ENCODE measurements at regions not wholly inside any gene's neighbourhood (a gene's known extent, or its start where the extent isn't known, plus 50 kb on each side); places are given as distances from the start of the nearest gene placed in this dataset.

DNA sequence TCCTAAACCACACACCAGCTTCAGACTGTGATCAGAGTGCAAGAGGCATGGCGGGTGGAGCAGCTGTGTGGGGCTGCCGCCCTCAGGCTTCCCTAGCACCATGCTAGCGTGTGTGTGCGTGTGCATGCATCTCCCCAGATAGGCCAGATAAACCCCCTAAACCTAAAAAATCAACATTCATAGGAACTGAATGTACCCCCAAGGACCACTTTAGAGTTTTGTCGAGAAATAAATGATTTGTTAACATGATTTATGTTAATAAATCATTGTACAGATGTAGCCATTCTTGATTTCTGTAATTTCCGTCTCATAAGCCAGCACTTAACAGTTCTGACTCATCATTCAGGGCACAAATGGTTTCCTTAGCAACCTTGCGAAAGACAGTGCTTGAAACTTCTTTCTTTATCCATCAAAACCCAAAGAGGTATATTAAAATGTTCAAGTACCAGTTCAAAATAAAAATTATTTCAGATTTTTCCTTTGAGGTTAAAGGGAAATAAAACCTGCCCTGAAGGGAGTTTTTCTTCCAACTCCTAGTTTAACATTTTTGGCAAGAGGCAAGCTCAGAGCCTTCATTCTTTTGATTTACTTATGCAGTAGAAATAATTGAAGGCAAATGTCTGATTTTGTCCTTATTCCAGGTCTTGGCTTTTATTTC, 206.2 kb upstream of the RGS6 start:
- no peak for DNase-seq

DNA sequence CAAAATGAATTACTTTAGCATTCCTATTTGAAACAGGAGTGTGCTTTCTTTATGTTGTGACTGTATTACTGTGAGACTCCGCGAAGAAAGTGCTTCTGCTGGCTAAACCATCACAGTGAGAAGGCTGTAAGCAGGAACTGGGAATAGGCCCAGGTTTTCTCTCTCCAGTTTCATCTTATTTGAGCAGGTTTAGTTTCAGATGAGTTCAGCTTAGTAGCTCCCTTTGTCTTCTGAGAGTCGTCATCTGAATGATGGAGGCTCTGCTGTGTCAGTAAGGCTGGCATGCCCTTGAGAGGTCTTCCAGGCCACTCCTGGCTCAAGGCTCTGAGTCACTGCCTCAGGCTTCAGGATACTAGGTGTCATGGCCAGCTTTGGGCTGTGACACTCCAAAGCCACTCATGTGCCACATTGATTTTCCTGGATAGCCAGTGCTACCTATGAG, 205.6 kb upstream of the RGS6 start:
- DNase-seq: no peak

DNA sequence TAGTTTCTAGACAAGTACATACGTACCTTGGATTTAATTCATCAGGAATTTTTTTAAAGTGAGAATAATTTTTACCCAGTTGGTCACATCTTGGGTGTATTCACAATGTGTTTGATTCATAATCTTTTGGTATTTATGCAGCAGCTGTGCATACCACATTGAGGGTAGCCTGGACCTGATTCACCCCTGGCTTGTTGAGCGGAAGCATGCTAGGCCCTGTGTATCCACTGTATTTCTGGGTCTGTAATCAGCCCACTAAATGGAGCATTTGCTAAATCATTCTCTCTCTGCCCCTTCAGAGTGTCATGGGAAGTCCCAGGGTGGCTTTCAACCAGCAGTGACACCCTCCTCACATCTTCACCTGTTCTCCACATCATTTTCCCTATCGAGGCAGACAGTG, 203.8 kb upstream of the RGS6 start:
- no peak for DNase-seq

DNA sequence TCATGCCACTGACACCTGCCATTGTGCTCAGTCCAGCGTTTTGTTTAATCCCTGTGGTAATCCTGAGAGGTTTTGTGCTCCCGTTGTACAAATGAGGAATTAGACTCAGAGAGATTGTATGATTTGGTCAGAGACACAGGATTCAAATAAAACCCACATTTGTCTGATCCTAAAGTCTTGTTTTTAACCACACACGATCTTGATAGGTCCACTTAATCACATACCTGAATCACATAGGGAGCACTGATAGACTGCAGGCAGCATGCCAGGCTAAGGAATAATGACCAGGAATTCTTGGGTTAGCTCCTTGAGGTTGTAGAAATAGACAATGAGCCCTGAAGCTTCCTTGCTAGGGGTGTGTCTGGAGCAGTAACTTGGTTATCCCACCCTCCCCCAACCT, 202.6 kb upstream of the RGS6 start:
- DNase-seq: no peak

DNA sequence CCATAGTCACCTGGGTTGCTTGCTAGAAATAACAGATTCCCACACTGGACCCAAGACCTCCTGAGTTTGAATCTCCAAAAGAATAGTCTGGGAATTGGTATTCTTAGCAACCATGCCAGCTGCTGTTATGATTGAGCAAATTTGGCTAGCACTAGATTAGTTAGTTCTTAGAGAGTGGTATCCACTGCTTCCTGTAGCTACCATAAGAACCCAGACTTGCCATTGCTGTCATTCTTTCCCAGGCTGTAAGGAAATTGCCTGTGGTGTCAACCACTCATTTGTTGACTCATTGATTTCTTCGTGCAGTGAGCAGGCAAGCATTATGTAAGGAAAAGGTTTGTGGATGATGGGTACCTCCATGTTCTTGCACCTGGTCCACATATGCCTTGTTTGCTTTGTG, 201.8 kb upstream of the RGS6 start:
- DNase-seq: no peak

DNA sequence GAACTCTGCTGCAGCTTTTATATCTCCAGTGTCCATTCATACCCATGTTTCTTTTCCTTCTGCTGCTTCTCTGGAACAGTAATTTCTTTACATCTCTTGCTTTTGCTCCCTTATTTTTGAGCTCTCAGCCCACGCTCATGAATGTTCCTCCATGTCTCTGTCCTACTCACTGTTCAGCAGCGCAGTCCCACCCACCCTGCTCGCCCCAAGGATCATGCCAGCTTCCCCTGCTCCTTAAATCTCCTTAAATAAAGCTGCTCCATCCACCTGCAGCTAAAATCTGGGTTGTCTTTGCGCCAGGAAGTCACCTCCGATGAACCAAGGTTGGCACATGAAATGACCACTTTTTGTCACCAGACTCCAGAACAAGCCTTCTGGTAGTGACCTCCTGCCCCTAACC, 201.1 kb upstream of the RGS6 start:
- DNase-seq: no peak

DNA sequence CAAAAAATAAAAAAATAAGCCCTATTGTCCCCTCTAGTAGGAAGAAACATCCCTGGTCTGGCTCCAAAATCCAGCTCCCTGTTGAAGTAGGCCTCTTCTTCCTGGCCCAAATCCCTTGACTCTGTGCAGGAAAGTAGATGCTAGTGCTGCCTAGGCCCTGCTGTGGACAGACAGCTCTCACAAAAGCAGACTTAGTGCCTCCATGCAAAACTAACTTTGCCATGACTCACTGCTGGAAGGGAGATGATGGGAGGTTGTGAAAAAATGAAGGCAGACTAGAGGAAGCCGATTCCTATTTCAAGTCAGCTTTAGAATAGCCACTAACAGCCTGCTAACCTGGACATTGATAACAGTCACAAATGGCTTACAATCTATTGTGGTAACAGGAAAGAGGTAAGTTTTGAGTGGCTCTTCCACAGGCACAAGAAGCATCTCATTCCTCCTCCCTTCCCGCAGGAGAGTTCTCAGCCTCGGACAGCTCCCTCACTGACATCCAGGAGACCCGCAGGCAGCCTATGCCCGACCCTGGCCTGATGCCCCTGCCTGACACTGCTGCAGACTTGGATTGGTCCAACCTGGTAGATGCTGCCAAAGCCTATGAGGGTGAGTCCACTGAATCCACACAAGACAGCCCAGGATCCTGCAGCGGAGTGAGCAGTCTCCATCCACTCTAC, 198.9 kb upstream of the RGS6 start:
- DNase-seq: no peak

DNA sequence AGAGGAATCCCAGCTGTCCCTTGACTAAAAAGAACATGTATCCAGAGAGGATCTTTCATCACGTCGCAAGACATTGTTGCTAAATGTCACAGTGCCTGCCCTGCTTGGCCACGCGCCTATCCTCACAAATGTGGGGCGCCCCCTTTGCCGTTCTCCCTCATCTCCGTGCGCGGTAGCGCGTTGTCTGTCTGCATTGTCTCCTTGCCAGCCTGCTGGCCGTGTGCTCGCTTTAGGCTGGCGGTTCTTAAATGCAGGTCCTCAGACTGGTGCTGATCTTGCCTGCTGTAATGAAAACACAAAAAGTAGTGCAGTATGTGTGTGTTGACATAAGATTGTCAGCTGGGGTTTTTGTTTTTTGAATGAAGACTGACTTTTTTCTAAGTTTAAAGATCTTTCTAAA, 198.2 kb upstream of the RGS6 start:
- DNase-seq: no peak

DNA sequence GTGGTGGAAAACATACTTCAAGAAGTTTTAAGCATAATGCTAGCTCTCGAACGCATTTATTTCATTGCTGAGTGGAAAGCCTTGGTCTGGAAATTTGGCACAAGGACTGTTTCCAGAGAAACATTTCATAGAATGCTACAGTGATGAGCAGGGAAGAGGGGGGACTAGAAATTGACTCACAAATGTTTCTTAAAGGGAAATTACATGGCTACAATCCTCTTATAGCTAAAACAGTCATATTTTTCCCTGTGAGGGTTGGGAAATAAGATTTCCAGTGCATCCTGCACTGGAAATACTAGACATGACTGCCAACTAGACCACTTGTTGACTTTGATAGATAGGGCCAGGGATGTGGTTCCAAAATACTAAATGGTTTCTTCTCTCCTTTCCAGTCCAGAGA, 197.3 kb upstream of the RGS6 start:
- no peak for DNase-seq

DNA sequence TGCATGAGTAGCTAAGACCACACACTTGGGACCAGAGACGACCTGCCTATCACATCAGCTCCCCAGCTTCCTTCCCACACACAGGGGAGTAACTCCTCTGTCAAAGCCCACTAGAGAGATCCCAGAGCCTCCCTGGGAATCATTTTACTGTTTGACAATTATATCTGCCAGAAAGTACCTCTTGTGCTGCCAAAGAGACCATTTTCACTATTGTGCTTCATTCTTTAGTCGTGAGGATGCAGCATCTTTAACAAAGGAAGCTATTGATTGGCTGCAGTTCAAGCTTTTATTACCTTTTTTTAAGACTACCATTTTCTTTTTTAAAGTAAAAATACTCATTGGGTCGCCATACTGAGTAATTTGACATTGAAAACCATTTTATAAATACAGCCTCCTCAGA, 194.5 kb upstream of the RGS6 start:
- DNase-seq: no peak

DNA sequence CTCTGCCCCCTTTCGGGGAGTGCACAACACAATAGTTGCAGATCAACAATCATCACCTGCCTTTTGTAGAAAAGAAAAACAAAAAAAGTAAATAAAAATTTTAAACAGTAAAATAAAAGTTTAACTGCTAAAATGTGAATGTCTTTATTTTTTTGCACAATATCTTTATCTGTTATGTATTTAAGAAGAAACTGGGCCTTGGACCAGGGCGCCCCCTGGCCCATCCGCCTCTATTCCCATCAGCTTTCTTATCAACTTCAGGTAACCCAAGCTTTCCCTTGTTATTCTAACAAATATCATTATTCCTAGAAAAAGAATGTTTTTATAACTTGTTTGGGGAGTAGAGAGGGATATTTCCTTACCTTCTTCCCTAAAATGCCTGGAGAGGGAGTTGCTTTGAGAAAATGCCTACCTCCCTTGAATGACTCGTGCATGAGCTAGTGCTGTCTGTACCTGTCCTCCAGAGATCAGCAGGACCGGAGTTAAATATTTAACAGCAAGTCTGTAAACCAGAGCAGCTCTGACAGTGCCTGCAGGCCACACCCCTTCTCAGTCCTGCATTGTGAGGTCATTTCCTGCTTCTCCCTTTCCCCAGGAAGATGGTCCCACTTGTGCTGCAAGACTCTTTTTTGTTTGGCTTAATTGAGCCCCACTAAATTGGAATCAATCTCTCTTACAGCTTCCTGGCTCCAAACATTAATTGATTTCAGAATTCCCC, 192.8 kb upstream of the RGS6 start:
- no peak for DNase-seq

DNA sequence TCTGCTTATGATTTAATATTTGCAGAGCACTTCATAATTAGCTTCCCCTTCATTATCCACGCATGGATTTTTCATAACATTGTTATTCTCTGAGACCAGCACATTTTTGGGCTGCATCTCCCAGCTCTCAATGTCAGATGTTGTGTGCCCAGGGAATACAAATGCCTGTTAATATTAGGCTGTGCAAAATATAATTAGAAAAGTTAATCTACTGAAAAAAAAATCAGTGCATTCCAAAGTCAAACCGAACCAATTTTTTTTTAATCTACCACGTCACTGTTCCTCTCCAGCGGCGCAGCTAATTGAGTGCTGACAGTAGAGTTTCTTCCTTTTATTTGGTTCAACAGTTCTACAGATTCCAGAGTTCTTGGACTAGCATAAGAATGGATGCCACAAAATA, 191.0 kb upstream of the RGS6 start:
- no peak for DNase-seq

DNA sequence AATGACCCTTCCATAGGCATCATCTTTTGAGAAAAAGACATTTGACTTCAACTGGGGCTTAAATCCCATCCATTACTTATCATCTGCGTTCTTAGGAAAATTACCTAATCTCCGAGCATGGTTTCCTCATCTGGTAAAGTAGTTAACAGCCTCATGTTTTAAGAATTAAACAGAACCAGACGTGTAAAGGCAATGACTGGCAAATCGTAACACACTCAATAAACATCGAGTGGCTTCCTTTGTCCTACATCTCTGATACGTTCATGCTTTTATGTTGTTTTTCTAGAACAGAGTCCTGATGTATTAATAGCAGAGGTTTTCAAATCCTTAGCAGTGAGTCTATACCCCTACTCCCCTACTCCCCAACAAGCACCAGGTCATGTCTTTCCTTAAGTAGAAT, 189.7 kb upstream of the RGS6 start:
- no peak for DNase-seq

DNA sequence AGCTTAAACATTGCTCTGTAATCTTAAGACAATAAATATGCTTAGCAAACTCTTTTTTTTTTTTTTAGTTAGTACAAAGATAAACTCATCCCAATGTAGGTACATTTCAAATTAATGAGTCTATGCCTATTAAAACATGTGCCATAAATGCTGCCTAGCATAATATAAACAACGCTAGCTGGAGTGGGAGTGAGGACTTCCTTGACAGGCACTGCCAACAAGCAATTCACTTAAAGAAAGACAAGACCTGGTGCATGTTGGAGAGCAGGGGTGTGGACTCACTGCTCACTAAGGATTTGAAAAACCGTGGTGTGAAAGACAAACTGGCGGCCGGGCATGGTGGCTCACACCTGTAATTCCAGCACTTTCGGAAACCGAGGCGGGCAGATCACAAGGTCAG, 187.2 kb upstream of the RGS6 start:
- no peak for DNase-seq

DNA sequence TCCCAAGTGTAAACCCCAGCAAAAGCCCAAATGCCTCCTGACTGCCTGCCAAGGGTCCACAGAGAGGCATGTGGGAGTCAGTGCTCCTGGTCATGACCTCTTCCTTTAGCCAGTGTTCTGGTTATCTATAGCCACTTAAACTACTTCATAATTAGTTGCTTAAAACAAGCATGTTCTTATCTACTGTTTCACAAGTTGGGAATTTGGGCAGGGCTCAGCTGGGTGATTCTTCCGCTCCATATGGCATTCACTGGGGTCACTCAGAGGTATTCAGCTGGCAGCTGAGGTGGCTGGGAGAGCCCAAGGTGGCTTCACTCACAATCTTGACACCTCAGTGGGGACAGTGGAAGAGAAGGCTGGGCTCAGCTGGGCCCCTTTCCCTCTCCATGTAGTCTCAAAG, 184.0 kb upstream of the RGS6 start:
- DNase-seq: no peak

DNA sequence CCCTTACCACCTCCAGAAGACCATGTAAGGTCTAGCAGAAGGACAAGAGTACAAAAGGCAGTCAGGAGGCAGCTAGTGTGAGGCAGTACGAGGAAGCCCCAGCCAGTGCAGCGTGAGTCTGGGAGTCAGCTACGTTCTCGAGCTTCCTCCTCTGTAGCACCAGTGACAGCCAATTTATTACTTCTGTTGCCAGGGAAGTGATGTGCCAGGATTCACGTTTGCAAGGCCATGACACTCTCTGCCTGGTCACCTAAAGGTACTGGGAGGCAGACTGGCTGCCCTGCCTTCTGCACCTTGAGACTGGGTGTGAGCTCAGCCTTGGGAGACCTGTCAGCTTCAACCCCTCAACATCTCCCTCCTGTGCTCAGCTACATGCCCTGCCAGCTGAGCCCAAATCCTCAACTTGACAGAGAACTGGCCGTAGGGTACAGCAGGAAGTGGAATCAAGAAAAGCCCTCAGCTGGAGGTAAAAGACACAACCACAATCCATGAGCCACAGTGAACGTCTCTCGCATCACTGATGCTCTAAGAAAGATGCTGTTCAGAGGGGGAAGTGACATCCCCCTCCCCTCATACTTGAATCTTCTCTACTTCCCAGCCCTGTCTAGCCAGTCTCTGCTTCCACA, 182.5 kb upstream of the RGS6 start:
- no peak for DNase-seq

DNA sequence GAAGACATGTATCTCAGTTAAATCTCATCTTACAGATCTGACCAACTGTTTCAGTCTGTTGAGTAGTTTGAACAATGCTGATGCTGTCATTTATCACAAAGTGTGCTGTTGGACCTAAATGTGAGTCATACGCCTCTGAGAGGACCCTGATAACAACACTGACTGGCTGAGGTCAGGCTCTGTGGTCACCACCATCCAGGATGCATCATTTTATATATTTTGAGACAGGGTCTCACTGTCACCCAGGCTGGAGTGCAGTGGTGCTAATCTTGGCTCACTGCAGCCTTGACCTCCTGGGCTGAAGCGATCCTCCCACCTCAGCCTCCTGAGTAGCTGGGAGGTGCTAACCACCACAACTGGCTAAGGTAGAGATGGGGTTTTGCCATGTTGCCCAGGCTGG, 181.0 kb upstream of the RGS6 start:
- no peak for DNase-seq

DNA sequence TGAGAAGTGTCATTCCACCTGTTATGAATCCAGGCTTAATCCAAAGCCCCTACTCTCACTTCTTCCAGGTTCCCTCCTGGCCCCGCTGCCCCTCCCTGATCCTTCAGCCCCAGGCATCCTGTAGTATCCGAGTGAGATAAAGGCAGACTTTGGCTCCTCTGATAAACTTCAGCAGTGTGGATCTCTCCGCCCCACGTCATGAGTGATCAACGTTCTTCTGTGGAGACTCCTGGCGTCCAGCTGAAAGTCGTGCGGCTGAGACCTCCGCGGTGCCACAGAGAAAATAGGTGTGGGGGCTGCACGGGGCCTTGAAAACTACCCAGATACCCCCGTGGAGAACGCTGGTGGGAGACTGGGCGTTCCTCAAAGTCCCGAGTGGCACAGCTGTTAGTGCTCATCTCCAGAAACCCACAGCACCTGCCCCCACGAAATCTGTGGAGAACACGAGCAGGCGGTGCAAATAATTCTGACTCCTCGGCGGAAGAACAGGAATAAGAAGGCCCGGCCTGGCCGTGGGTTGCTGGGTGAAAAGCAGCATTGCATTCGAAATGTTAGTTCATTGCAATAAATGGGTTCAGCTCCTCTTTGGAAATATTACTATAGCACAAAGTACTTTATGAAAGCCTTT, 180.0 kb upstream of the RGS6 start:
- no peak for DNase-seq

DNA sequence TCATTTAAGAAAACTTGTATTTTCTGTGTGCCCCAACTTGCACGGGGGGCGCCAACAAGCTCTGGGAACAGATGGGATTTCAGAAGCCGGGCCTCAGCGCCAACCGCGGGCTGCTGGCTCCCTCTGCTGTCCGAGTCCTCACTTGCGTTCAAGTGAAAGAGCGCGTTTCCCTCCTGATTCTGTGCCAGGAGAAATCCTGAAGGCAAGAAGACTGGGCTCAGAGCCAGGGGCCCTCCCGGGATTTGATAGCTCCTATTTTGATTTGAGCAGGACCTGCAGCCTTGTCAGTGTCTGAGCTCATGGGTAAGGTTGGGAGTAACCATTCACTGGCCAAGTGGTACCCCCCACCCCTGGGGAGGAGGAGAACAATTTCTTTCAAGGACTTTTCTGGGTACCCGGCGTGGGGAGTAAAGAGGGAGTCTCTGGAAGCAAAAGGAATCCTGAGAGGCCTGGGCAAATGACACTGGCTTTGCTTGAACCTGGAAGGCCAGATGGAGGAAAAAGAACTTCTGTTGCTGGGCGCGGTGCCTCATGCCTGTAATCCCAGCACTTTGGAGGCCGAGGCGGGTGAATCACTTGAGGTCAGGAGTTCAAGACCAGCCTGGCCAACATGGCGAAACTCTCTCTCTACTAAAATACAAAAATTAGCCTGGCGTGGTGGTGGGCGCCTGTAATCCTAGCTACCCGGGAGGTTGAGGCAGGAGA, 179.0 kb upstream of the RGS6 start:
- DNase-seq: peak; percentile 98

DNA sequence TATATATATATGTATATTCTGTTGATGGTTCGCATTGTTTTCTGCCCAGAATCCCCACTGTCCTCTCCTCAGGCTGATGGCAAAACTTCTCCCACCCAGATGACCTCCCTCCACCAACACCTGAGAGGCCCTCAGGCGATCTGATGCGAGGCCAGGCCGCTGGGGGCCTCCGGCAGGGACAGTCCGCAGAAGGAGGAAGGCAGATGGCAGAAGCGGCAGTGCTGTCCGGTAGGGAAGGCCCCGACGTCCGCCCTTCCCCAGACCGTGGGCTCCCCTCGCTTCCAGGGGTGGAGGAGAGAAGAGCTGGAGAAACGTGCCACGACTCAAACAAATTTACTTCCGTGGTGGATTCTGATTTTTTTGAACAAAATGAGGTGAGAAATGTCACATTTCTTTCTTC, 178.3 kb upstream of the RGS6 start:
- no peak for DNase-seq

DNA sequence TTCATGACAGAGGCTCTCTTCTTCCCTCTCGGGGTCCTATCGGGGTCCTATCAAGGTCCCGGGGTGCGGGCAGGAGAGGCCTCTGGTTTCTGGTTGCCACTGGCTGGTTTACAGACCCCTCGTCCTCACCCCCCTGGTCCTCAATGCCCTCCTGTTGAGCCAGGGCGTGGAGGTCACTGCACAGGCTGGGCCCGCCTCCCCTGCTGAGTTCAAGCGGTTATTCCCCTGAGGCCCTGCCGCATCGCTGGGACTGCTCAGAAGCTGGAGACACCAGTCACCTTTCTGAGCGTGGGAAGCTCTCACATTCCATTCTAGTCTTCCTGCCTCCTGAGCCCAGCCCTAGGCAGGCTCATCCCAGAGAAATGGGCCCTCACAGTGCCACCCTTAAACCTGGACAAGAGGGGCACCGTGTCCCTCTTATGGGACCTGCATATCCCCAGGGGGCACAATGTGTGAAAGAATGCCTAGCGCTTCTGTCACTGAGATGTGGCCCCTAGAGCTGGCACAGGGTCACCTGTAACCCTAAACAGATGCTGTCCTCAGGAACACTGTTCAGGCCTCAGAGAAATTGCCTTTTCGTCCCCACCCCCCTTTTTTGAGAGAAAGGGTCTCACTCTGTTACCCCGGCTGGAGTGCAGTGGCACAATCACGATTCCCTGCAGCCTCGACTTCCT, 177.7 kb upstream of the RGS6 start:
- no peak for DNase-seq

DNA sequence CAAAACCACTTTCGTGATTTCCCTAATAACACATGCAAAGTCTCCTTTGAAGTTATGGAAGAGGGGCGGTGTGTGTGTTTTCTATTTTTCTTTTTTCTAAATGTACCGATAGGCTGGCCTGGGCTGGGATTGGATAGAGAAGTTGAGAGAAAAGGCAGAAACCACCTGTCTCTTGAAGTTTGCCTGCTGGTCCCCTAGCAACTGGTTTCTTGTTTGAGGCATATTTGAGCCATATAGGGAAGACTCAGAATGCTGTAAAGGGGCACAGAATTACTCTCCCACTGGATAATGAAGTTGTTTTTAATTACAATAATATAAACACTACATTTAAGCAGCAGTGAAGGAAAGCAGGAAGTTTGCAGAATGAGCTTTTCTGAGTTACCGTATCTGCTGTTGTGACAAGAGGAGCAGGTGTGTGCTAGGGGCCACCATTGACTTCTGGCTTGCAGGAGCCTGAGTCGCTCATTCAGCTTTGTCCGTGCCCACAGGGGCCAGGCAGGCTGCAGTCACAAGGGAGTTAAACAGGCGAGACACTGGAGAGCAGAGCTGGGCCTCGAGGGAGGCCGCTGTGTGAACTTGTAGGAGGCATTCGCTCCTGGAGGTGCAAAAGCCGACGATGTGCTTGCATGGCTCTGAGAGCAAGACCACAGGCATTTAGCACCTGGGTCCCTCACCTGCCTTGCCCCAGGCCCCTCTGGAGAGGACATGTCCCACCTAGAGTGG, 173.8 kb upstream of the RGS6 start:
- no peak for DNase-seq
